Omental fat pad (tissue), 3 donors: ENCODE measurements at regions not wholly inside any gene's neighbourhood (a gene's known extent, or its start where the extent isn't known, plus 50 kb on each side); places are given as distances from the start of the nearest gene placed in this dataset.

Experiments
- ATAC-seq: fragments of 150-250 bp; one replicate; pipeline ENCODE4 v1.9.1; 2016; ENCODE audit warnings: mild to moderate bottlenecking, moderate library complexity; ENCODE audit not compliant: low FRiP score
- DNase-seq: peaks from one replicate; pipeline ENCODE4 v3.0.0-alpha.2; 2019; ENCODE audit warnings: low spot score
- TF ChIP-seq, protein P1 (sequence below), 3 donors: fragments of 450-650 bp; IDR thresholded peaks; one replicate each; pipeline ENCODE4 v1.5.1; 2016 to 2017; ENCODE audit warnings: antibody characterized with exemption in 3 of 3, mild to moderate bottlenecking in 3 of 3, moderate library complexity in 2 of 3

DNA sequence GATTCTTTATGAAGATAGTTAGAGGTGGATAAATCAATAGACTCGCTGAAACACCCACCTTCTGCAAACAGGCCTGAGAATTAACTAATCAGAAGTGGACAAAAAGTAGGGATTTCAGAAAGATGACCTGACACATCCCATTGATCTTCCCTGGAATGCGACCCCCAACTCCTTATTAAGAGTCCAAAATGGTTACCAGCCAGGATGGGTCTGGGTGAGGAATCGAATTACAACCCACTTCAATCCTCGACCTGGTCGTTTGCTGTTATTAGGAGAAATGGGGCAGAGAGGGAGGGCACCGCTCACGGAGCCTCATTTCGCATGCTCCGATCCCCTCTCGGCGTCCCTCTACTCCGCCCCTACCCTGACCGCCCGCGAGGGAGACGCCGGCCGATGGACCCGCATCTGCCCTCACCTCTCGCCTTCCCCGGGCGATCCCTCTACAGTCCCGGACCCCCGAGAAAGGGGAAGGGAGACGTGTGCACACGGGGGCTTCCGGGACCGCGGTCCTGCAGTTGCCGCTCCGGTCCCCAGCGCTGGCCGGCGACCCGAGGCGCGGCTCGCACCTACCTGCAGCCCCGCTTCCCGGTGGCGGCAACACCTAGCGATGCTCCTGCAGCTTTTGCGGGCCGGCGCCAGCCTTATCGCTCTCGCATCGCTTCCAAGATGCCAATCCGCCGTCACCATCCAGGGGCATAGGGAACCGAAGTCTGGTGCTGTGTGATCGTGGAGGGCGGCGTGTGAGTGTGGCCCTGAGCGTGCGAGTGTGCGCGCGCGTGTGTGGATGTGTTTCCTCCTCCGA is 69.3 kb upstream of the USP15 start:
- no peak for DNase-seq
- TF ChIP-seq, protein P1, sequence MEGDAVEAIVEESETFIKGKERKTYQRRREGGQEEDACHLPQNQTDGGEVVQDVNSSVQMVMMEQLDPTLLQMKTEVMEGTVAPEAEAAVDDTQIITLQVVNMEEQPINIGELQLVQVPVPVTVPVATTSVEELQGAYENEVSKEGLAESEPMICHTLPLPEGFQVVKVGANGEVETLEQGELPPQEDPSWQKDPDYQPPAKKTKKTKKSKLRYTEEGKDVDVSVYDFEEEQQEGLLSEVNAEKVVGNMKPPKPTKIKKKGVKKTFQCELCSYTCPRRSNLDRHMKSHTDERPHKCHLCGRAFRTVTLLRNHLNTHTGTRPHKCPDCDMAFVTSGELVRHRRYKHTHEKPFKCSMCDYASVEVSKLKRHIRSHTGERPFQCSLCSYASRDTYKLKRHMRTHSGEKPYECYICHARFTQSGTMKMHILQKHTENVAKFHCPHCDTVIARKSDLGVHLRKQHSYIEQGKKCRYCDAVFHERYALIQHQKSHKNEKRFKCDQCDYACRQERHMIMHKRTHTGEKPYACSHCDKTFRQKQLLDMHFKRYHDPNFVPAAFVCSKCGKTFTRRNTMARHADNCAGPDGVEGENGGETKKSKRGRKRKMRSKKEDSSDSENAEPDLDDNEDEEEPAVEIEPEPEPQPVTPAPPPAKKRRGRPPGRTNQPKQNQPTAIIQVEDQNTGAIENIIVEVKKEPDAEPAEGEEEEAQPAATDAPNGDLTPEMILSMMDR (IDR thresholded peaks at IDR 0.05) = no peak

DNA sequence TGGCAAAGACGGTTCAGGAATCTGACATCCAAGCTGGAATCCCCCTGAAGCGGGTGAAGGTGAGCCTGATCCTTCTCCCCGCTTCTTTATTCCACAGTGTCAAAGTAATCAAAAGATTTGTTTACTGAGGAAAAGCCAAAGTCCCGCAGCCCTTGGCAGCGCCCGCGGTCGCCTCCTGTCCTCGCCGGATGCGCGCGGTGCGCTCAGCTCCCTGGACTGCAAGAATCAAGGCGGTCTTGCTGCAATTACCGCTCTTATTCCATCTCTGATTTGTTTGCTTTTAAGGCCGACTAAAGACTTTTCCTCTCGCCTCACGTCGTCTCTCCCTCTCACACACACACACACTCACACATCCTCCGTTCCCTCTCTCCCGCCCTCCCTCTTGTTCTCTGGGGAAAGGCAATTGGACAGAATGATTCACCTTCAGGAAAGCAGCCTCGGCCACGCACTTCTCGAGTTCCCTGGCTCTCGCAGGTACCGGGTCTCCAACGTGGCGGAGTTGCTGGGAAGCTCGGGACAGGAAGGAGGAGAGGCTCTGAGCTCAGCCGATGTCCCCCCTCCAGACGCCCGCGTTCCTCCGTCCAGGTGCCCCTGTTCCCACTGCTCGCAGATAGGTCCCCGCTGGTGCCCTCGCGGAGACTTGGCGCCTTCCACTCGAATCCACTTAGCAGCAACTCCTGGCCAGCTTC is 68.6 kb upstream of the USP15 start:
- DNase-seq (no peak), ATAC-seq (peak; percentile 69)
- TF ChIP-seq, protein P1 (IDR thresholded peaks at IDR 0.05) = no peak

More for the DNA sequence above, 69.3 kb upstream of the USP15 start:
- no peak for ATAC-seq

DNA sequence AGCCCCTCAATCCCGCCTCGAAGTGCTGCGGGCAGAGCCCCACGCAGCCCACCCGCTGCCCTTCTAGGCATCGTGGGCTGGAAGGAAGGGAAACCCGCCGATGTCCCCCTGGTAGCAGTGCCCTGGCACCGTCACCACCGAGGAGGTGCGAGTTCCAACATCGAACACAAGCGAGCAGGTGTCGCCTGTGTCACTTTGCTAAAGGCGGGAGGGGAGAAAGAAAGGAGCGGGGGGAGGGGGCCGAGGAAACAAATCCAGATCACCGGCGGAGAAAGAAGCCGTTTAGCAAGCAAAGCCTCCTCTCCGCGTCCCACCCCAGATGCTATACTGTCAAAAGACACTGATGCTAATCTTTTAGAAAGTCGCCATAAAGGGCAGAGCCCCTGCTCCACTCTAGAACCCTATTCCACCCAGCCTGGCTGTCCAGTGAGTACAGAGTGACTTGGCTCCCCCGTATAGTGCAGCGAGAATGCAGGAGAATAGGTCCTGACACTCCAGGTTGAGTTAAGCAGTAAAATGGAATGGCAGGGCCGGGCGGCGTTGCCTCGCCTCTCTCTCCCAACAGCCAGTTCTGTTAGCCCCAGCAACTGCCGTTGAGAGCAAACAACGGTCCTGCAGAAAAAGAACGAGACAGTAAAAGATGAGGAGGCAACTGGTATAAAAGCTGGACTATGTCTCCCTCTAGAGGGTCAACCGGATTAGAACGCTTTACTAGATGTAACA is 67.9 kb upstream of the USP15 start:
- TF ChIP-seq, protein P1 (IDR thresholded peaks at IDR 0.05) = no peak
- DNase-seq (no peak), ATAC-seq (peak; percentile 91)

DNA sequence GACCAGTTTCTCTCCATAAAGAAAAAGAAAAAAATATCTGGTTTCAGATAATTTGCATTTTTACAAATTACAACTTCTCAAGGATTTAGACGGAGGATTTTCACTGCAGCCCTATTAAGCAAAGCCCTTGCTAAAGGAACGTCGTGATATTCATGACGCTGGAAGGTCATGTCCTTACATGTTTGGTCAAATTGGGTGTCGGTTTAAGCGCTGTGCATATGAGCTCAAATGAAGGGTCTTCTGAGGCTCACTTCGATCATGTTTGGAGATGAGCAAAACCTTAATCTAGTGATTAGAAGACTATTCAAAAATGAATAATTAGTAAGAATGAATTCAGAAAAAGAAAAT is 67.3 kb upstream of the USP15 start:
- DNase-seq = no peak
- TF ChIP-seq, protein P1 (IDR thresholded peaks at IDR 0.05) = no peak
- no peak for ATAC-seq

DNA sequence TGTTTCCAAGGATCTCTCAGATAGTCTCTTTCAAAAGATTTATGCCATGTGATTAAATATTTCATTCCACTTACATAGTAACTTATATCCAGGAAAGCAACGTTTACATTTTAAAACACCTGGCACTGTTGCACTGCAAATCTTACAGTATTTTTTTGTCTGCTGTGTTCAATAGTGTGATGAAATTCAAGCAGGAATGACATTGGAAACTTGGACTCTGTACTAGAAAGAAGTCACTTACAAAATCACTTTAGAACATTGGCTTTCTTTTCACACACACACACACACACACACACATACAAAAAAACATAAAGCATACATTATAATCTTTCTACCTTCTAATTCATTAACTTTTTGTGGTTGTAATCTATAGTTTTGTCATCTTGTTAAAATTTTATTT is 66.2 kb upstream of the USP15 start:
- DNase-seq = no peak
- no peak for ATAC-seq
- TF ChIP-seq, protein P1 (IDR thresholded peaks at IDR 0.05) = no peak

DNA sequence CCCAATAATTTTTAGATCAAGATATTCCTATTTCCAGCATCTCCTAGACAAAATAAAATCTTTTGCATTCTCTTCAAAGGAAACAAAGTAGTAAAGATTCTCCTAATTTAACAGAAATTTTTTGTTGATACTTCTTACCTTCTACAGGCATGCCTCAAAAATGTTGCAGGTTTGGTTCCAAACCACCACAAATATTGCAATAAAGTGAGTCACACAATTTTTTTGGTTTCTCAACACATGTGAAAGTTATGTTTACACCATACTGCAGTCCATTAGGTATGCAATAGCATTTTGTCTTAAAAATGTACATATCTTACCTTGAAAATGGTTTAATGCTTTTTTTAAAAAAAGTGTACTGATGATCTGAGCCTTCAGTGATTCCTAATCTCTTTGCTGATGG is 65.6 kb upstream of the USP15 start:
- TF ChIP-seq, protein P1 (IDR thresholded peaks at IDR 0.05) = no peak
- ATAC-seq (no peak), DNase-seq (no peak)
